HAP-1 (cell line): ENCODE measurements at regions not wholly inside any gene's neighbourhood (a gene's known extent, or its start where the extent isn't known, plus 50 kb on each side); places are given as distances from the start of the nearest gene placed in this dataset.

Source experiments
- DNase-seq, 2 experiments: peaks; one replicate each; pipeline ENCODE4 v3.0.0-alpha.2; 2016 to 2020; ENCODE audit warnings: low spot score in 2 of 2
- H3K27me3 ChIP-seq: fragments of 250-450 bp; sonication (Bioruptor Pico); 2 replicates; pipeline ENCODE4 v1.5.1; 2020; ENCODE audit warnings: low read depth, mild to moderate bottlenecking, moderate library complexity
- H3K36me3 ChIP-seq: fragments of 250-450 bp; sonication (Bioruptor Pico); replicated peaks from 2 replicates; pipeline ENCODE4 v1.5.1; 2020; ENCODE audit warnings: mild to moderate bottlenecking
- H3K4me1 ChIP-seq: fragments of 250-450 bp; sonication (Bioruptor Pico); 2 replicates; pipeline ENCODE4 v1.5.1; 2020; ENCODE audit warnings: mild to moderate bottlenecking
- H3K4me3 ChIP-seq: fragments of 250-450 bp; sonication (Bioruptor Pico); 2 replicates; pipeline ENCODE4 v1.5.1; 2020; ENCODE audit warnings: mild to moderate bottlenecking, moderate library complexity
- H3K9me3 ChIP-seq: fragments of 250-450 bp; sonication (Bioruptor Pico); 2 replicates; pipeline ENCODE4 v1.5.1; 2020; ENCODE audit warnings: mild to moderate bottlenecking, moderate library complexity
- in situ Hi-C: fragments of 300-500 bp; cut with MboI; formaldehyde crosslinking; loops from 3 replicates; pipeline ENCODE4 v1.14.3; 2020; ENCODE audit warnings: low sequenced_read_pairs, inconsistent platforms, mixed read lengths

DNA sequence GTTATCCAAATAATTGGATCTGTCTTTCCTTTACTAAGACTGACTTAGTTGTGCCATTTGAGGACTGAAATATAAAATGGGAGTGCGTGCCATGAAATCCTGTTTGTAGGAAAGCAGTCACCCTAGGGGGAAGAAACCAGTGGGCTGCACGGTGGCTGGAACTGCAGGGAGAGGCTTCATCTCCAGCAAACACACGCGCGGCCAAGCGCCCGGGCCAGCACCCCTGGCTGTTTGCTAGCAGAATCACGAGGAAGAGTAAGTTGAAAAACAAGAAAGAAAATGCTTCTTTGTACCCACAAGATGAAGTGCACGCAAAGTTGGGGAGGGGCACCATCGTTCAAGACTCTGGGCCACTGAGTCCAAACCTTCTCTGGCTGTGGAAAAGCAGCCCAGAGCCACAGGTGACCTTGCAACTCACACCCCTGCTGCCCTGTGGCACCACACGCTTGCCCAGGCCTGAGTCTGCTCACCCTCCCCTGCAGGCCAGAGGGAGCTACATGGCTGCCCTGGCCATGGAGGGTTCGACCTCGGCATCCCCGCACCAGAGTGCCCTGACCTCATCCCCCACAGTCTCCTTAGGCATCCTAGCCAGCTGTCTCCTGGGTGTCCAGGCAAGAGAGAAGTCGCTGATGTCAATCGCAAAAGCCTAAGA, 55.2 kb downstream of the IRX2 start:
- no peak for DNase-seq
- no peak overlapping the region for H3K4me3 ChIP-seq
- H3K36me3 ChIP-seq = no peaks in the 10 kb centered on the region
- no peaks in the 10 kb centered on the region for H3K9me3 ChIP-seq
- H3K4me1 ChIP-seq = no peaks in the 10 kb centered on the region
- in situ Hi-C loops = no loop called here
- H3K27me3 ChIP-seq = no peaks in the 10 kb centered on the region

DNA sequence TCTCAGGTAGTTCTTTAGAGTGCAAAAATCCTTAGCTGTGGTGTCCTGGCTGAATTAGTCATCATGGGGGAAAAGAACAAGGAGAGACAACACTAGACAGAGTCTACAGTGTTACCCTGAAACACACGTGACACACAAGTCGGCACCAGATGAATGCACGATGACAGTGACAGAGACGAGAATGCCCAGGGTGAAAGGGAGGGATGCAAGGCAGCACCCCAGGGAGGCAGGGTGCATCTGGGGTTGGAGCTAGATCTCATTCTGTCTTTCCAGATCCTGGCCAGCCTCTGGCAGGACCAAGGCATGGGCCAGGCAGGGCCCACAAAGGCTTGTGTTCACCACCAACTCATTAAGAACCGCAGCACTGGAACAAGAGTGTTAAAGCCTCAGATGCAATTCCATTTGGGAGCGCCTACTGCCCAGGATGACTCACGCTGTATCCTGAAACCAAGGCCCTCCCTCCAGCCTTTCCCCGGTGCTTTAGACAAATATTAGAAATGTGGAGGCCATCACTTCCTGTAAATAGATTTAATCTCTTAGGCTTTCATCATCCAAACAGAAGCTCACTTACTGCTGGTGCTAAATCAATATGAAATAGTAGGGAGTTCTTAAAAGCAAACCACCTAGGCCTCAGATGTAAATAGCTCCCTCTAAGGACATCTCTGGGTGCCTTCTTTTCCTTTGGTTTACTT, 56.1 kb downstream of the IRX2 start:
- no peaks in the 10 kb centered on the region for H3K9me3 ChIP-seq
- no peaks in the 10 kb centered on the region for H3K4me1 ChIP-seq
- no peak for DNase-seq
- H3K4me3 ChIP-seq = no peak overlapping the region
- in situ Hi-C loops = no loop called here
- no peaks in the 10 kb centered on the region for H3K27me3 ChIP-seq
- no peaks in the 10 kb centered on the region for H3K36me3 ChIP-seq

DNA sequence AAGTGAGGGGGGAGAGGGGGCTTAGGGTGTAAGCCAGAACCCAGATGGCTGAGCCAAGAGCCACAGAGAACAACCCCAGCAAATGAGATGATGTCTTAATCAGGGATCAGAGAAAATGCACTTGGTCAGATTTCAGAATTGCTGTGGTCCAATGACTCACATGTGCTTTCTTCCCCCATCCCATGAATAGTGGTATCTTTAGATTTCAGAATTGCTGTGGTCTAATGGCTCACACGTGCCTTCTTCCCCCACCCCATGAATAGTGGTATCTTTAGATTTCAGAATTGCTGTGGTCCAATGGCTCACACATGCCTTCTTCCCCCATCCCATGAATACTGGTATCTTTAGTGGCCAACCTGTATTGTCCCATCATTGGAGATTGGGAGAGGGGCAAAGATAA, 59.9 kb downstream of the IRX2 start:
- no peaks in the 10 kb centered on the region for H3K4me1 ChIP-seq
- in situ Hi-C loops = no loop called here
- DNase-seq = no peak
- H3K27me3 ChIP-seq = no peaks in the 10 kb centered on the region
- no peak overlapping the region for H3K4me3 ChIP-seq
- no peaks in the 10 kb centered on the region for H3K9me3 ChIP-seq
- H3K36me3 ChIP-seq = no peaks in the 10 kb centered on the region

DNA sequence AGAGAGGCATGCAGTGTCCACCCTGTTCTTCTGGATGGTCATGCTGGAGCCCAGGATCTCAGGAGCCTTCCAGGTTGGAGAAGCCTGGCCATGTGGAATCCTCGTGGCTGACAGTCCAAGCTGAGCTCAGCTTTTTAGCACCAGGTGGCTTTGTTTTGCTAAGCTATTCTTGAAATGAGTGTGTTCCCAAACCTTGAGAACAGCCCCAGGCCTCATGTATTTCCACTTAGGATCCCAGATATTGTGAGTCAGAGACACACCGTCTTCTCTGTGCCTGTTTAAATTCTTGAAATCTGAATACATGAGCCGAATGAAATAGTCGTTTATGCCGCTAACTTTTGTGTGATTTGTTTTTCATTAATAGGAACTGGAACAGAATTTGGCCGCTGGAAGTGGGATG, 61.2 kb downstream of the IRX2 start:
- Histone ChIP-seq H3K36me3 (no peaks in the 10 kb centered on the region), H3K4me3 (no peak overlapping the region), H3K27me3 (no peaks in the 10 kb centered on the region), H3K9me3 (no peaks in the 10 kb centered on the region), H3K4me1 (no peaks in the 10 kb centered on the region)
- in situ Hi-C loops = no loop called here
- DNase-seq = no peak

DNA sequence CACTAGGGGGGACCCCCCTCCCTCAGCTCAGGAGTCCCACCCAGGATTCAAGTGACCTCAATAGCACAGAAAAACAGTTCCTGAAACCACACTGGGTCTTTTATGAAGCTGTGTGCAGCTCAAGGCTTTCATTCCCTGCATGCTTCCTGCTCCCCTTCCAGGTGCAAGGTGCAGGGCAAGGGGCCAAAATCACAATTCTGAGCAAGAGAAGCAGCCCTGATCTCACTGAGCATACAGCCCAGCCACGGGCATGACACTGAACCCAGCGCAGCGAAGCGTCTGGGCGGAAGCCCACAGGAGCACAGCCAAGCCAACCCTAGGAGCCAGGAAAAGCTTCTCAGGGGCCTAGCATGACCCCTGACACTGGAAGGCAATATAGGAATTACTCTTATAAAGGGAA, 62.9 kb downstream of the IRX2 start:
- no peaks in the 10 kb centered on the region for H3K9me3 ChIP-seq
- H3K36me3 ChIP-seq = no peaks in the 10 kb centered on the region
- H3K4me3 ChIP-seq = no peak overlapping the region
- no peaks in the 10 kb centered on the region for H3K27me3 ChIP-seq
- in situ Hi-C loops = no loop called here
- no peaks in the 10 kb centered on the region for H3K4me1 ChIP-seq
- DNase-seq = no peak

DNA sequence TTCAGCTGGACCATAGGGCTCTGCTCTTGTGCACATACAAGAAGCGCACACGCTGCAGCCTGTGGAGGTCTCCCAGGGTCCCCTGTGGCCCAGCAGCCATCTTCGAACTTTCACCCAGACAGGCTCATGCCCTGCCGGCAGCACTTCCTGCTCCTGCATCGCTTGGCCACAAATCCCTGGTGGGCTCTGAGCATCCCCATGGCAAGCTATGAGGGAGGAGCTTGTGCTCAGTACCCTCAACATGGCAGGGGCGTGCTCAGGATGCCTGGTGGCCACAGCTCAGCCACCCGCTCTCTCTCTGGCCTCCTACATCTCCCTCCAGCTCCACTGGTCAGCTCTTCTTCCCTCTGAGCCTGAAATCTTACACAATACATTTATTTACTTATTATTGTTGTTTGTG, 63.7 kb downstream of the IRX2 start:
- no peaks in the 10 kb centered on the region for H3K36me3 ChIP-seq
- H3K4me3 ChIP-seq = no peak overlapping the region
- in situ Hi-C loops = no loop called here
- DNase-seq = no peak
- no peaks in the 10 kb centered on the region for H3K9me3 ChIP-seq
- H3K4me1 ChIP-seq = no peaks in the 10 kb centered on the region
- no peaks in the 10 kb centered on the region for H3K27me3 ChIP-seq

DNA sequence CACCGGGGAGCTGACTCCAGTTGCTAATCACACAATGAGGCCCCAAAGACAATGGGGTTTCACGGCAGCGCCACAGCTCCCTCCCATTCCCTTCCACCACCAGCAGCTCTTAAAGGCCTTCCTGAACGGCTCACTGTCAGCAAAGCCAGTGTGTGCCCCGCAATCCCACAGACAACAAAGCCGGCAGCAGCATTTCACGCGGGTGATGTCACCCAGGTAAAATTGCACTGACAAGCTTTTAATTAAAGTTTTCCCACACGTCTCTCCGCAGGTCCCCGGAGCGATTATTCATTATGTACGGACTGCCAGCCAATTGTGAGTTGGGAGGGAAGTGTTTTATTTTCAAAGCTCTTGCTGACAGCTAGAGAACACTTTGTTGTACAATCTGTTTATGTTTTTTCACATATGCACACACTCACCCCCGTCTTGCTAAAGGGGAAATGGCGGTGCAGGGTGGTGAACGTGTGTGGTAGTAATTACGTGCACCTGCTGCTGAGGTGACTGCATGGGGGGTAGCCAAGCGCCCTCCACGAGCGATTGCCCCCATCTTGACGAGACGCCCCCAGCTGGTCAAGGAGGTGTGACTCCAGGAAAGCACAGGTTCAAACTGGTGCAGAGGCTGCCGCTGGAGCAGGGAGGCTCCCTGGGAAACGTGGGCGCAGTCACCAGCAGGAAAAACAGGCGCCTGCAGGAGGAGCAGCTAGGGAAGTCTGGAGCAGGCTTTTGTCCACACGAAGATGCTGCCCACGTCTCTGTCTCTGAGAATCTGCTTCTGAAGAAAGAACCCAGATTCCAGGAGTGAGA, 65.0 kb downstream of the IRX2 start:
- Histone ChIP-seq H3K27me3 (no peaks in the 10 kb centered on the region), H3K4me1 (no peaks in the 10 kb centered on the region), H3K9me3 (no peaks in the 10 kb centered on the region), H3K4me3 (no peak overlapping the region), H3K36me3 (no peaks in the 10 kb centered on the region)
- in situ Hi-C loops = no loop called here
- no peak for DNase-seq

DNA sequence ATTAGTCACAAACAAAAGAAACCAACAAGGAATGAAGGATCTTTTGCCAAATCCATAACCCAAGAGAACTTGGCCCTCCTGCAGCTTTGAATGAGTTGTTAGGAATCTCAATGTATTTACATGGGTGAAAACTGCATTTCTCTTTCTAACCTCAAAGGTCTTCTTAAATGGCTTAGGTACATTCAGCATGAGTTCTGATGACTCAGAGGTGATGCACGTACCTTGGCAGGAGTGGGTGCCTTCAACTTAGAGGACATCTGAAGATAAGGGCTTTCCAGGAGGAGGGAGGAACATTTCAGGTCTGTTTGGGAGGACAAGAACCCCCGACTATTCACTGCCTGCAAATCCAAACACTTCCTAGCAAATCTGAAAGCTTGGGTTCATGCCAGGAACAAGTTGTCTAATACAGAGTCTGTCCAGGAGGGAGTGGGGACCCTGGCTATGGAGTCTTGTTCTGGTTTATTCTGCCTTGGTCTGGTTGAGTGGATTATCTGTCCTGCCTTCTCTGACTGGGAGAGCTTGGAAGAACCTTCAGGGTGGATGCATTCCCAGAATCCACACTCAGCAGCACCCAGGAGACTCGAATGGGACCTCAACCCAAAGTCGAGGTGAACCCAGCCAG, 65.7 kb downstream of the IRX2 start:
- H3K36me3 ChIP-seq = no peaks in the 10 kb centered on the region
- in situ Hi-C loops = no loop called here
- H3K4me3 ChIP-seq = no peak overlapping the region
- no peak for DNase-seq
- no peaks in the 10 kb centered on the region for H3K27me3 ChIP-seq
- no peaks in the 10 kb centered on the region for H3K4me1 ChIP-seq
- no peaks in the 10 kb centered on the region for H3K9me3 ChIP-seq

DNA sequence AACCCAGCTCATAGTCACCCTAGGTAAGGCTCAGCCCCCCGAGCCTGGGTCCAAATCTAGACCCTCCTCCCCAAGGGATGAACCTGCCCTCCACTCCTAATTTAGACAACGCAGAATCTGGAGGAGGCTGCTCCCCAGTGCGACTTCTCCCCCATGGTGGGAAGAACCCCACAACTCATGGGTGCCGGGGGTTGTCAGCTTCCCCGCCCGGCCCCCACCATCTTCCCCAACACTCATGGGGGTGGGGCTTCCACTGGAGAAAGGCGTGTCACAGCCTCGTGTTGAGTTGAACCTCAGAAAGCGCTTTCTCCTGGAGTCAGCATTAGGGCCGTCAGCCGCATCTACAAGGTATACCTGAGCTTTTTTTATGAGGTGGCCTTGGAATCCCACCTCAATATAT, 66.9 kb downstream of the IRX2 start:
- Histone ChIP-seq H3K4me3 (no peak overlapping the region), H3K4me1 (no peaks in the 10 kb centered on the region), H3K9me3 (no peaks in the 10 kb centered on the region; the same call in 1 of the 2 replicates), H3K27me3 (no peaks in the 10 kb centered on the region), H3K36me3 (no peaks in the 10 kb centered on the region)
- no peak for DNase-seq
- in situ Hi-C loops = no loop called here

DNA sequence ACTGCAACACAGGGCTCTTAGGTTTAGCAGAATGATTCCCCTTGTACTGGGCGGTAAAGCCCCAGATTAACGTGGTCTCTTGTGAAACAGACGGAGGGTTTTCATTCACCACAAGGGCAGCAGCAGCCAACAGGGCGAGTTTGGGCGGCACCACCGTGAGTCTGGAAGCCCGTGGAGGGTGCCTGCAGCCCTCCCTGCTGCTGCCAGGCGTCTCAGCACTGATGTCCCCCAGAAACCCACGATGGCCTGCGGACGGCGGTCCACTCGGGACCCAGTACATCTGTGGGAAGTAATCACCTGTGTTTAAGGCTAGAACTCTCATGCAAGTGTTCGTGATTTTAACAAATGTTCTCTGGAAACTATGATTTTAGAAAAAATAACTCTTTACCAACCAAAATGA, 67.8 kb downstream of the IRX2 start:
- in situ Hi-C loops = no loop called here
- Histone ChIP-seq H3K4me3 (no peak overlapping the region), H3K36me3 (no peaks in the 10 kb centered on the region), H3K9me3 (no peaks in the 10 kb centered on the region; the same call in 1 of the 2 replicates), H3K4me1 (no peaks in the 10 kb centered on the region), H3K27me3 (no peaks in the 10 kb centered on the region)
- DNase-seq = no peak

DNA sequence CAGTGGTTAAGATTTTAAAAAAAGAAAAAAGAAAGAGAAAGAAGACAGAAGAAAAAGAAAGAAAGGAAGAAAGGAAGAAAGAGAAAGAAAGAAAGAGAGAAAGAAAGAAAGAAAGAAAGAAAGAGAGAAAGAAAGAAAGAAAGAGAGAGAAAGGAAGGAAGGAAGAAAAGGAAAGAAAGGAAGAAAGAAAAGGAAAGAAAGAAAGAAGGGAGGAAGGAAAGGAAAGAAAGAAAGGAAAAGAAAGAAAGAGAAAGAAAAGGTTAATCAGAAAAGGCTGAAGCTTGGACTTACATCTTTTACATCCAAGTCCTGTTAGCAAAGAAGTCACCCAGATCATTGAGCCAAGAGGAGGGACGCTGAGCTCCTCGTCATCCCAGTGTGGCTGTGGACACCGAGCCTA, 70.0 kb downstream of the IRX2 start:
- H3K4me1 ChIP-seq = no peaks in the 10 kb centered on the region
- no peaks in the 10 kb centered on the region; the same call in 1 of the 2 replicates for H3K9me3 ChIP-seq
- H3K4me3 ChIP-seq = no peak overlapping the region
- in situ Hi-C loops = no loop called here
- no peak for DNase-seq
- H3K36me3 ChIP-seq = no peaks in the 10 kb centered on the region
- H3K27me3 ChIP-seq = no peaks in the 10 kb centered on the region

DNA sequence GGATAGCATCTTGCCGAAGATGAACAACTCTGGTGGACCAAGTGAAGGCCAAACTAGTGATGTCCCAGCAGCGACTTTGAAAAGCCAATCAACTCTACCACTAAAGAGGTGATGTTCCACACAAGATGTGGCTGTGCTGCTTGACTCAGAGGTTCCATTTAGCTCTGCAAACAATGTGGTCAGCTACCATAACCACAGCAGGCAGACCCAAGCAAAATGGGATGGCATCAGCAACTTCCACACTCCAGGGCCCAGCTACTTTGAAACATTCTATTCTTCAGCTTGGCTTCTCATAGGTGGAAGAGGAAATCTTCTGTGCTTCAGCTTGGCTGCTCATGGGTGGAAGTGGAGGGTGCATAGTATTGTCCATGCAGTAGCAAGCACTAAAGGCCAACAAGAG, 70.5 kb downstream of the IRX2 start:
- no peak for DNase-seq
- Histone ChIP-seq H3K27me3 (no peaks in the 10 kb centered on the region), H3K9me3 (no peaks in the 10 kb centered on the region; the same call in 1 of the 2 replicates), H3K4me3 (no peak overlapping the region), H3K4me1 (no peaks in the 10 kb centered on the region), H3K36me3 (no peaks in the 10 kb centered on the region)
- in situ Hi-C loops = no loop called here

DNA sequence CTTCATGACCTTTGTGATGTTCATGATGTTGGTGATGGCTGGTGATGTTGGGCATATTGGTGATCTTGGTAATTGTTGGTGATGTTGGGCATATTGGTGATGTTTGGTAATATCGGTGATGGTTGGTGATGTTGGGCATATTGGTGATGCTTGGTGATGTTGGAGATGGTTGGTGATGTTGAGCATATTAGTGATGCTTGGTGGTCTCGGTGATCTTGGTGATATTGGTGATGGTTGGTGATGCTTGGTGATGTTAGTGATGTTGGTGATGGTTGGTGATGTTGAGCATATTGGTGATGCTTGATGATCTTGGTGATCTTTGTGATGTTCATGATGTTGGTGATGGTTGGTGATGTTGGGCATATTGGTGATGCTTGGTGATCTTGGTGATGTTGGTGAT, 73.8 kb downstream of the IRX2 start:
- Histone ChIP-seq H3K27me3 (no peaks in the 10 kb centered on the region), H3K9me3 (no peaks in the 10 kb centered on the region; the same call in 1 of the 2 replicates), H3K4me1 (no peaks in the 10 kb centered on the region), H3K4me3 (no peak overlapping the region), H3K36me3 (no peaks in the 10 kb centered on the region)
- no peak for DNase-seq
- in situ Hi-C loops = no loop called here

DNA sequence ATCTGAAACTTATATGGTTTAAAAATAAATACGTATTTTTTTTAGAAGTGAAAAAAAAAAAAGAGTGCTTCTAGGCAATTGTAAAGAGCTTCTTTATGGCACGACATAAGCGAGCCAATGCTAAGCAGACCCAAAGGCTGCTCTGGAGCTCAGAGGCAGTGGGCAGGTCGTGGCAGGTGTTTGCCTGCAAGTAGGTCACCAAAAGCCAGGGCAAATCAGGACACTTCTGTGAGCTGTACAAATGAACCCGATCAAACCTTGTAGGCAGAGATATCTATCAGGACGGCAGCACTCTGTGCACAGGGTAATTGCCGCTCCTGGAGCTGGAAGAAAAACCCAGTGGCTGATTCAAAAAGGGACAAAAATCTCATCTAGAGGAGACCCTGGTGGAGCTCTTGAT, 75.9 kb downstream of the IRX2 start:
- Histone ChIP-seq H3K27me3 (no peaks in the 10 kb centered on the region), H3K9me3 (no peaks in the 10 kb centered on the region; the same call in 1 of the 2 replicates), H3K4me3 (no peak overlapping the region), H3K4me1 (no peaks in the 10 kb centered on the region), H3K36me3 (no peaks in the 10 kb centered on the region)
- no peak for DNase-seq
- in situ Hi-C loops = no loop called here
